GM12864 (cell line): ENCODE measurements at regions not wholly inside any gene's neighbourhood (a gene's known extent, or its start where the extent isn't known, plus 50 kb on each side); places are given as distances from the start of the nearest gene placed in this dataset.

Source experiments
- DNase-seq: peaks from one replicate; pipeline ENCODE4 v3.0.0-alpha.2; 2011; ENCODE audit warnings: low read depth
- H3K4me3 ChIP-seq: 2 replicates; pipeline ENCODE4 v1.5.1; 2011; ENCODE audit warnings: mild to moderate bottlenecking, low read depth, low read length, control low read depth
- TF ChIP-seq, protein P1 (sequence below): IDR thresholded peaks from 2 replicates; pipeline ENCODE4 v1.5.1; 2011; ENCODE audit warnings: low read depth, mild to moderate bottlenecking, moderate library complexity, low read length, control low read depth, inconsistent platforms; ENCODE audit errors: missing control alignments

DNA sequence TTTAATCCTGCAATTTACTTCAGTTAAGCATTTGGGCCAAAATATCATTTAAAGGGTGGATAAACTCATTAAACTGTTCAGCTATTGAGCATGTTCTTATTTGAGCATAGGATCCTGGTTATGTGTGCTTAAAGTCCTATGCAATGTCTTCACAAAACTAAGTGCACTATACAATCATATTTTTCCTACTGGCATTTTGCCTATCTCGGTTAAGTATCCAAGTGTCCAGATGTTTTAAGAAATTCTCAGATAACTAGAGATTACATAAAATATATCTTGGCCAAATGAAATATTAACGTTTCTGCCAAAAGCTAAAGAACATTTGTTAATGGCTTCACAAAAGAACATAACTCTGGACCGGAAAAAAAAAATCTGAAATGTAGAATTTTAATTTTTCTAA, 250.8 kb upstream of the LRFN5 start:
- no peak overlapping the region for H3K4me3 ChIP-seq
- TF ChIP-seq, protein P1, sequence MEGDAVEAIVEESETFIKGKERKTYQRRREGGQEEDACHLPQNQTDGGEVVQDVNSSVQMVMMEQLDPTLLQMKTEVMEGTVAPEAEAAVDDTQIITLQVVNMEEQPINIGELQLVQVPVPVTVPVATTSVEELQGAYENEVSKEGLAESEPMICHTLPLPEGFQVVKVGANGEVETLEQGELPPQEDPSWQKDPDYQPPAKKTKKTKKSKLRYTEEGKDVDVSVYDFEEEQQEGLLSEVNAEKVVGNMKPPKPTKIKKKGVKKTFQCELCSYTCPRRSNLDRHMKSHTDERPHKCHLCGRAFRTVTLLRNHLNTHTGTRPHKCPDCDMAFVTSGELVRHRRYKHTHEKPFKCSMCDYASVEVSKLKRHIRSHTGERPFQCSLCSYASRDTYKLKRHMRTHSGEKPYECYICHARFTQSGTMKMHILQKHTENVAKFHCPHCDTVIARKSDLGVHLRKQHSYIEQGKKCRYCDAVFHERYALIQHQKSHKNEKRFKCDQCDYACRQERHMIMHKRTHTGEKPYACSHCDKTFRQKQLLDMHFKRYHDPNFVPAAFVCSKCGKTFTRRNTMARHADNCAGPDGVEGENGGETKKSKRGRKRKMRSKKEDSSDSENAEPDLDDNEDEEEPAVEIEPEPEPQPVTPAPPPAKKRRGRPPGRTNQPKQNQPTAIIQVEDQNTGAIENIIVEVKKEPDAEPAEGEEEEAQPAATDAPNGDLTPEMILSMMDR: no peak
- no peak for DNase-seq

DNA sequence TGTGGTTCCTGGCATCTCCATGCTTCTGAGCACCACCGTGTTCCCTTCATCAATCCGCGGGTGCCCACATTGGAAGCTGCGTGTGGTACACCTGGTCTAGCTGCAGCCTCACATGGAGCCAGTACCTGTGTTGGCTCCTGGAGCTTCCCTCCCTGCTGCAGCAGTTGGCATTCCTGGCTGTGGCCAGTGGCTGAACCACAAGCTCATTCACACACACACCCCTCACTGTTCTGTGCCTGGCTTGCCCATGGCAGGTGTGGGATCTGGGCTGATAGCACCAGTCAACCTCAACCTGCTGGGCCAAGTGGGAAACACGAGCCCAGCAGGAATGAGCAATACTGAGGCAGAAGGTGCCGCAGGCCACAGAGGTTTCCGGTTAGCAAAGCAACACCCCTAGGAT, 256.2 kb upstream of the LRFN5 start:
- DNase-seq: no peak
- TF ChIP-seq, protein P1: no peak
- no peak overlapping the region for H3K4me3 ChIP-seq

DNA sequence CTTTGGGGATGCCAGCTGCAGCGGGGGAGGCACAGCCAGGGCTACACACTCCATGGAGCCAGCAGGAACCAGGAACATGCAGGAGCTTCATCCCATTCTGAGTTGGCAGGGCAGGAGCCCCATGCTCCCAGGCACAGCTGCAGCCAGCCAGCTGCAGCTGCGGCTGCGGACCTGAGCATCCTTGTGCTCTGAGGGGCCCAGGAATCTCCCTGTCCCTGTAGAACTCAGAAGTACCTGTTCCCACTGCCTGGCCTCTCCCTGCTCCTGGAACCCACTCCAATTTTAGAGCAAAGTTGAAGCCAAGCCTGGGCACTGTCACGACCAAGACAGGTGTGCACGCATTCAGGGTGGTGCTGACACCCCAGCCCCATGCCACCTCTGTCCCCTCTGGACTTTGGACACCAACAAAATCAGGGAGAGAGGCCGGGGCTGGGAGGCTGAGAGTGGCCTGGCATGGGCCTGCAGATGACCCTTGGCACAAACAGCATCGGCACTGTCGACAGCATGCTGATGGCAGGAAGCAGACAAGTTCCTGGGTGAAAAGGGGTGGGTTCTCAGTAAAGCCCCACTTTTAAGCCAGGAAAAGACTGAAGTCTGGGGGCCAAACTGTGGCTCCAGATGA, 257.3 kb upstream of the LRFN5 start:
- DNase-seq: no peak
- TF ChIP-seq, protein P1: no peak
- H3K4me3 ChIP-seq: no peak overlapping the region

DNA sequence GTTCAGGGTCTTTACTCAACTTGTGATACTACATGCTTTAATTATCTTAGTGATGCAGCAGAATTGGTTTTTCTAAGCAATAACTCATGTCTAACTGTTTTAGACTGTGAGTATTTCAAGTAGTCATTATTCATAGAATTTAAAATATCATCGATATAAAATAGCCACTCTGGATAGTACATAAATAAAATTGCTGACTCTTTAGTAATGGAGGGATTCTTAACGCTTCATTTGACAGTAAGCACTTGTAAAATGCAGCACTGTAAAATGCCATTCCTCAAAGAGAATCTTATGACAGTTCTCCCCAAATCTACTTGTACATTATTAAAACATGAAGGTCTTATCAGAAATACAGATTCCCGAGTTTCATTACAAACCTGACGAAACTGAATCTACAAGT, 262.8 kb upstream of the LRFN5 start:
- no peak for DNase-seq
- no peak overlapping the region for H3K4me3 ChIP-seq
- TF ChIP-seq, protein P1: no peak

DNA sequence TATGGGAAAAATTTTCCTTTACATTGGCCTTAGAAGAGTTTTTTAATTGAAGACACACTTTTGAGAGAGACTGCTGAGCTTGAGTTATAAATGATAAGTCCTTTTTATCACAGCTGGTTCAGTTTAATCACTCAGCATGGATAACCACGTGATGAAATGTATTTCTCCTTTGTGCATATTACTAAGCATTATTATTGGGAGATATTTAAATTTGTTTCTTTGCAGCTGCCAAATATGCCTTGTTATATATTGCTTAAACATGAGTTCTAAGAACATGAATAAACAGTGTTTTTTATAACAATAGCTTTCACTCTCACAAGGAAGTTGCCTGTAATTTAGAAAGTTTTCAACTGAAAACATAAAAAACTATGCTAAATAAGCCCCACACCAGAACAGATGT, 293.5 kb upstream of the LRFN5 start:
- TF ChIP-seq, protein P1: no peak
- DNase-seq: no peak
- H3K4me3 ChIP-seq: no peak overlapping the region

DNA sequence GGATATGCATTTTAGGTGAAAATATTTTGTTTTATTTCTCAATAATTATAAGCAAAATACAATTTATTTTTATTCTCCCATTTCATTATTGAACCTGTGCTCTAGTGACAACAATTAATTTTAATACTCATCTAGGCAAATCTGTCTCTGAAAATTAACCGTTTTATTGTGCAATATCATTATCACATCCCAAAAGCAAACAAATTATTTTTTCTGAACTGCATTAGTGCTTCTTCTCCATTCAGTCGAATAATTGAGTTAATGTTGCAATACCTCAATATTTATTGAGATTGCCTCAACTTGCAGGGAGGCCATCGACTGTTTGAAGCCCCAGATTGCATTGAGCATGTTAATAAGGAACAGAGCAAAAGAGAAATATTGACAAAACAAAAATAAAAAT, 303.2 kb upstream of the LRFN5 start:
- no peak for DNase-seq
- no peak overlapping the region for H3K4me3 ChIP-seq
- TF ChIP-seq, protein P1: no peak

DNA sequence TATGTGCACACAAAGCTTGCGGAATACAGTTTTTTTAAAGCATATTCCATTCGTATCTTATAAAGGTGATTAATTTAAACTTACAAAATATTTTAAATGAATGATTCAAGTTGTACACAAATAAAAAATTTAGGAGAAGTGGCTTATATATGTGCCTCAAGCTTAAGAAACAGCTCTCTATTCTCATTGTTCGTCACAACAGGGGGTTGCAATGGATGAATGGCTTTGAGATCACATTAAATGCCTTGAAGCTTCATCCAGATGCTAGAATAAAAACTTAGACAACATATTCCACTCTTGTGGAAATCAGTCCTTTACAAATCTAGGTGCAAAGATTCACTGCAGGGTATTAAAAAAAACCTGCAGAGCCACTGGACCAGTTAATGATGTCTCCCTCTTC, 303.9 kb upstream of the LRFN5 start:
- DNase-seq: no peak
- TF ChIP-seq, protein P1: no peak
- H3K4me3 ChIP-seq: no peak overlapping the region
